ENCODE measurements at regions not wholly inside any gene's neighbourhood (a gene's known extent, or its start where the extent isn't known, plus 50 kb on each side); places are given as distances from the start of the nearest gene placed in this dataset.
"Not testable (repeated sequence)": the region's sequence is repeated elsewhere in the genome, so short reads cannot be mapped to it uniquely, and the experiment has no call there.

DNA sequence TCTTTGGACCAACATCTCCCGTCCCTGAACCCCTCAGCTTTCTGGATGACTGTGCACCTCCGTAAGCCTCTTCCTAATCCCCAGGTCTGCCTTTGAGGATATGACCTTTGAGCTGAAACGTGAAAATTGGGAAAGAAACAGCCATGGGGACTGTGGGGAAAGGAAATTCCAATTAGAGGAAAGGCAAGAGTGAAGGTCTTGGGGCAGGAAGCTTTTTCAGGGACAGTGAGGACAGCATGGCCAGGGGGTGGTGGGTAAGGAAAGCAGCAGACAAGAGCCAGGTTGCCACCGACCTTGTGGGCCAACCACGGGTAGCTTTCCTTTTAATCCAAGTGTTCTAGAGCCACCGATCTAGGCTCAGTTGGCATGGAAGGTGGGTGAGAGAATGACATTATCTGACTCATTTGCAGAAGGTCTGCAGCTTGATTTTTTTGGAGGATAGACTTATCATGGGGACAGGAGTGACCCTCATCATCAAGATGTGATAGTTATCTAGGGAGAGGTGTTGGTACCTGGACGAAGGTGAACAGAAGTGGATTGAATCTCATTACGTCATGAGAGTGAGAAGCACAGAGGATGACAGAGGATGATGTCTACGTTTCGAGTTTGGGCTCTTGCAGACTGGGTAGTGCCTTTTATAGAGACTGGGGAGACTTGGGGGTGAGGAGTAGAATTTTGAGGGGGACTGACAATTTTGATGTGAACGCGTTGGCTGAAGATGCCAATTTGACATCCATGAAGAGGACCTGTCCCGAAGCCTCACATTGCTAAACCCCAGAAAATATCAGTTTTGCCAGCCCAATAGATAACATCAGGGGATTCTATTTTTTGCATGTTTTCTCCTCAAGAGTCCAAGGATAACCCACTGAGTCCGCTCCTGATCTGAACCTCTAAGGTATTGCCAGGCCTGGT, 136.7 kb upstream of the PEG3 start:
- H3K23ac ChIP-seq (ENCODE audit: low read depth, low read length, poor library complexity): no peak overlapping the region
- no peak overlapping the region for H2BK5ac ChIP-seq (ENCODE audit: low read length)
- H3K18ac ChIP-seq (ENCODE audit: low read length): no peak overlapping the region
- no peak overlapping the region for H3K4me3 ChIP-seq (ENCODE audit: low read length in 2 of 2)
- H2AK5ac ChIP-seq (ENCODE audit: low read depth, low read length): no peak overlapping the region
- no peak overlapping the region for H4K91ac ChIP-seq (ENCODE audit: low read depth, low read length, poor library complexity)
- no peak overlapping the region for H3K4ac ChIP-seq (ENCODE audit: low read length)
- peaks cover 2% of the 10 kb centered on the region for H3K79me1 ChIP-seq (ENCODE audit: low read depth, low read length)
- no peak overlapping the region for H2BK15ac ChIP-seq (ENCODE audit: low read length)
- no peak overlapping the region for H3K27ac ChIP-seq (replicated peaks; ENCODE audit: low read length)
- H2AFZ ChIP-seq (ENCODE audit: low read length): no peak overlapping the region
- no peak overlapping the region for H3K9ac ChIP-seq (ENCODE audit: low read depth, low read length, poor library complexity)
- H3K9me3 ChIP-seq (replicated peaks in 1 of 2; ENCODE audit: control insufficient read depth in 2 of 2, insufficient read depth in 1 of 2, low read depth in 1 of 2, low read length in 2 of 2): peaks cover 8 to 17% of the 10 kb centered on the region in 2 donors
- H3K4me1 ChIP-seq (ENCODE audit: control insufficient read depth in 2 of 2, insufficient read depth in 1 of 2, low read depth in 1 of 2, low read length in 2 of 2): peaks cover 14 to 31% of the 10 kb centered on the region in 2 donors
- no peak overlapping the region for H2BK120ac ChIP-seq (ENCODE audit: low read depth, low read length)
- no peak overlapping the region for H4K8ac ChIP-seq (ENCODE audit: low read depth, low read length)
- no peaks in the 10 kb centered on the region for H3K36me3 ChIP-seq (replicated peaks in 1 of 2; ENCODE audit: control insufficient read depth in 2 of 2, insufficient read depth in 2 of 2, low read length in 2 of 2)
- no CpG with 5 or more reads among the region's 14 CpGs for WGBS, 2 donors (ENCODE audit: extremely low coverage in 2 of 2, insufficient read length in 2 of 2, insufficient replicate concordance in 1 of 2)
- peaks cover 0 to 10% (median 0%) of the 10 kb centered on the region in 3 experiments for H3K27me3 ChIP-seq (ENCODE audit: control insufficient read depth in 3 of 3, insufficient read depth in 3 of 3, low read depth in 1 of 3, low read length in 3 of 3)
- no peak overlapping the region for H3K4me2 ChIP-seq (ENCODE audit: insufficient read depth, low read length, poor library complexity, severe bottlenecking)
- no peak overlapping the region for H2BK12ac ChIP-seq (ENCODE audit: low read length)
- no peak overlapping the region for H3K14ac ChIP-seq (ENCODE audit: low read length)
- no peak for DNase-seq (ENCODE audit: low spot score)

DNA sequence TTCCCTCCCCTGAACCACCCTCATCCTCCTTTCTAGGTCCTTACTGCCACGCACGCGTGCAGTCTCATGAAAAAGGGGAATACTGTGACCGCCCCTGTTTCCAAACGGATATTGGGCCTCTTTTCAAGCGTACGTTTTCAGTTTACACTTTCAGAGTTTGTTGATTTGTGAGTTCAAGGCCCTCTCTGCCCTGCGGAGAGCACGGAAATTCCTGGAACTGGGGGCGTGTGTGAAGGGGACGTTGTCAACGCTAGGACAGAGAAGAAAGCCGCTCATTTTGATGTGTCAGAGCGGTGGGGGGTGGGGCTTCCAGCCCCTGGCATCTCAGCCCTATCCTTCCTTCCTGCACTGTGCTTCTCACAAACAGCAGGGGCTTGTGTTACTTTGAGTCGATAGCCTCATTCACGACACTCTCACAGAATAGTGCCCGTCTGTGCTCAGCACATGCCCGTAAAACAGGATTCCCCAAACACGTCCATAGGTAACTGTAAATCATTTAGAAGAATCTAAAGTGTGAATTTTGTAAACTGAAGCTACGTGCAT, 137.6 kb upstream of the PEG3 start:
- WGBS, 2 donors (ENCODE audit: extremely low coverage in 2 of 2, insufficient read length in 2 of 2, insufficient replicate concordance in 1 of 2): no CpG with 5 or more reads among the region's 20 CpGs
- H3K9ac ChIP-seq (ENCODE audit: low read depth, low read length, poor library complexity): no peak overlapping the region
- no peak overlapping the region for H2BK5ac ChIP-seq (ENCODE audit: low read length)
- H2AFZ ChIP-seq (ENCODE audit: low read length): no peak overlapping the region
- no peak overlapping the region for H3K4ac ChIP-seq (ENCODE audit: low read length)
- H3K9me3 ChIP-seq (replicated peaks in 1 of 2; ENCODE audit: control insufficient read depth in 2 of 2, insufficient read depth in 1 of 2, low read depth in 1 of 2, low read length in 2 of 2): peaks cover 8 to 12% of the 10 kb centered on the region in 2 donors
- no peak overlapping the region for H3K14ac ChIP-seq (ENCODE audit: low read length)
- no peak overlapping the region for H2AK5ac ChIP-seq (ENCODE audit: low read depth, low read length)
- no peak overlapping the region for H2BK12ac ChIP-seq (ENCODE audit: low read length)
- no peak overlapping the region for H4K91ac ChIP-seq (ENCODE audit: low read depth, low read length, poor library complexity)
- H3K18ac ChIP-seq (ENCODE audit: low read length): no peak overlapping the region
- no peaks in the 10 kb centered on the region for H3K36me3 ChIP-seq (replicated peaks in 1 of 2; ENCODE audit: control insufficient read depth in 2 of 2, insufficient read depth in 2 of 2, low read length in 2 of 2)
- peaks cover 8 to 30% of the 10 kb centered on the region in 2 donors for H3K4me1 ChIP-seq (ENCODE audit: control insufficient read depth in 2 of 2, insufficient read depth in 1 of 2, low read depth in 1 of 2, low read length in 2 of 2)
- H3K79me1 ChIP-seq (ENCODE audit: low read depth, low read length): no peaks in the 10 kb centered on the region
- no peak overlapping the region for H4K8ac ChIP-seq (ENCODE audit: low read depth, low read length)
- no peak overlapping the region for H3K4me3 ChIP-seq (ENCODE audit: low read length in 2 of 2)
- H3K27me3 ChIP-seq (ENCODE audit: control insufficient read depth in 3 of 3, insufficient read depth in 3 of 3, low read depth in 1 of 3, low read length in 3 of 3): peaks cover 0 to 8% (median 0%) of the 10 kb centered on the region in 3 experiments
- no peak overlapping the region for H2BK120ac ChIP-seq (ENCODE audit: low read depth, low read length)
- no peak overlapping the region for H3K4me2 ChIP-seq (ENCODE audit: insufficient read depth, low read length, poor library complexity, severe bottlenecking)
- no peak overlapping the region for H3K27ac ChIP-seq (replicated peaks; ENCODE audit: low read length)
- no peak for DNase-seq (ENCODE audit: low spot score)
- H2BK15ac ChIP-seq (ENCODE audit: low read length): no peak overlapping the region
- no peak overlapping the region for H3K23ac ChIP-seq (ENCODE audit: low read depth, low read length, poor library complexity)

GRCh38 chr19:56980326-56980725, 139.5 kb upstream of the USP29 start:
- H3K27me3 ChIP-seq (ENCODE audit: control insufficient read depth in 3 of 3, insufficient read depth in 3 of 3, low read depth in 1 of 3, low read length in 3 of 3); H2AK5ac ChIP-seq (ENCODE audit: low read depth, low read length); DNase-seq (ENCODE audit: low spot score); H4K8ac ChIP-seq (ENCODE audit: low read depth, low read length); H3K36me3 ChIP-seq (replicated peaks in 1 of 2; ENCODE audit: control insufficient read depth in 2 of 2, insufficient read depth in 2 of 2, low read length in 2 of 2); H3K14ac ChIP-seq (ENCODE audit: low read length); H2BK120ac ChIP-seq (ENCODE audit: low read depth, low read length); H3K4me3 ChIP-seq (ENCODE audit: low read length in 2 of 2); H2BK15ac ChIP-seq (ENCODE audit: low read length); H4K91ac ChIP-seq (ENCODE audit: low read depth, low read length, poor library complexity); H3K4me2 ChIP-seq (ENCODE audit: insufficient read depth, low read length, poor library complexity, severe bottlenecking); H2BK12ac ChIP-seq (ENCODE audit: low read length); H3K18ac ChIP-seq (ENCODE audit: low read length); H3K79me1 ChIP-seq (ENCODE audit: low read depth, low read length); H2AFZ ChIP-seq (ENCODE audit: low read length); H3K23ac ChIP-seq (ENCODE audit: low read depth, low read length, poor library complexity); H3K9ac ChIP-seq (ENCODE audit: low read depth, low read length, poor library complexity); H3K4ac ChIP-seq (ENCODE audit: low read length); H3K27ac ChIP-seq (replicated peaks; ENCODE audit: low read length); H2BK5ac ChIP-seq (ENCODE audit: low read length): not testable (repeated sequence)
- Histone ChIP-seq H3K9me3 (replicated peaks in 1 of 2; ENCODE audit: control insufficient read depth in 2 of 2, insufficient read depth in 1 of 2, low read depth in 1 of 2, low read length in 2 of 2) (peaks cover 3 to 19% of the 10 kb centered on the region in 2 donors), H3K4me1 (ENCODE audit: control insufficient read depth in 2 of 2, insufficient read depth in 1 of 2, low read depth in 1 of 2, low read length in 2 of 2) (peaks cover 1 to 10% of the 10 kb centered on the region in 2 donors)
- WGBS, 2 donors (ENCODE audit: extremely low coverage in 2 of 2, insufficient read length in 2 of 2, insufficient replicate concordance in 1 of 2): no CpG with 5 or more reads among the region's 7 CpGs

DNA sequence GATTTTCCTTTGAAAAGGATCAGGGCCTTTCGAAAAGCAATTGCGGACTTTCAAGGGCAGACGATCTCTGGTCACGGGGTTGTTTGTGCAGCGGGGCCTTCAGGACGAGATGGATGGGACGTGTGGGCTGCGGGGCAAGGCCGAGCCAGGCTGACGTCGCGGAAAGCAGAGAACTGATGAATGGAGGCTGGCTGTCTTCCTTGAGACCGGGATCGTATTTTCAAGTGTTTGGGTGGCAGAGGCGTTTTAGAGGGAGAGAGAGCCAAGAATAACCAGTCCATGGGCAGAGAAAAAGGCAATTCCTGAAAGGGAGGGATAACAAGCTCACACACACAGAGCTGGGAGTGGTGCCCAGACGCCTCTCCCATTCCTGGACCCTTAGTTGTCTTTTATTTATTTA, 138.9 kb upstream of the USP29 start:
- no CpG with 5 or more reads among the region's 16 CpGs for WGBS, 2 donors (ENCODE audit: extremely low coverage in 2 of 2, insufficient read length in 2 of 2, insufficient replicate concordance in 1 of 2)
- Histone ChIP-seq H4K8ac (ENCODE audit: low read depth, low read length) (no peak overlapping the region), H2BK15ac (ENCODE audit: low read length) (no peak overlapping the region), H3K4me3 (ENCODE audit: low read length in 2 of 2) (no peak overlapping the region), H3K79me1 (ENCODE audit: low read depth, low read length) (no peaks in the 10 kb centered on the region), H3K14ac (ENCODE audit: low read length) (no peak overlapping the region), H4K91ac (ENCODE audit: low read depth, low read length, poor library complexity) (no peak overlapping the region), H2AFZ (ENCODE audit: low read length) (no peak overlapping the region), H3K27me3 (ENCODE audit: control insufficient read depth in 3 of 3, insufficient read depth in 3 of 3, low read depth in 1 of 3, low read length in 3 of 3) (peaks cover 0 to 8% (median 0%) of the 10 kb centered on the region in 3 experiments), H3K18ac (ENCODE audit: low read length) (peak overlapping the region; percentile 73), H3K36me3 (replicated peaks in 1 of 2; ENCODE audit: control insufficient read depth in 2 of 2, insufficient read depth in 2 of 2, low read length in 2 of 2) (no peaks in the 10 kb centered on the region), H2BK5ac (ENCODE audit: low read length) (no peak overlapping the region), H3K4ac (ENCODE audit: low read length) (no peak overlapping the region), H3K9me3 (replicated peaks in 1 of 2; ENCODE audit: control insufficient read depth in 2 of 2, insufficient read depth in 1 of 2, low read depth in 1 of 2, low read length in 2 of 2) (peaks cover 3 to 21% of the 10 kb centered on the region in 2 donors), H2BK120ac (ENCODE audit: low read depth, low read length) (no peak overlapping the region), H3K4me1 (ENCODE audit: control insufficient read depth in 2 of 2, insufficient read depth in 1 of 2, low read depth in 1 of 2, low read length in 2 of 2) (peaks cover 1 to 5% of the 10 kb centered on the region in 2 donors), H3K4me2 (ENCODE audit: insufficient read depth, low read length, poor library complexity, severe bottlenecking) (no peak overlapping the region), H3K9ac (ENCODE audit: low read depth, low read length, poor library complexity) (no peak overlapping the region), H3K27ac (replicated peaks; ENCODE audit: low read length) (peak overlapping the region; percentile 23), H3K23ac (ENCODE audit: low read depth, low read length, poor library complexity) (no peak overlapping the region), H2AK5ac (ENCODE audit: low read depth, low read length) (no peak overlapping the region), H2BK12ac (ENCODE audit: low read length) (no peak overlapping the region)
- no peak for DNase-seq (ENCODE audit: low spot score)
